Stimulated activated CD4-positive, alpha-beta T cell treated with anti-CD3 and anti-CD28 coated beads, Interleukin-1b, Interleukin-23, amount 100 ng/mL, for 4 hours (primary cell): ENCODE measurements at regions not wholly inside any gene's neighbourhood (a gene's known extent, or its start where the extent isn't known, plus 50 kb on each side); places are given as distances from the start of the nearest gene placed in this dataset.

ENCODE experiments used
- DNase-seq, 2 donors: peaks; one replicate each; pipeline ENCODE4 v3.0.0-alpha.2; 2020; ENCODE audit warnings: low read depth in 2 of 2

DNA sequence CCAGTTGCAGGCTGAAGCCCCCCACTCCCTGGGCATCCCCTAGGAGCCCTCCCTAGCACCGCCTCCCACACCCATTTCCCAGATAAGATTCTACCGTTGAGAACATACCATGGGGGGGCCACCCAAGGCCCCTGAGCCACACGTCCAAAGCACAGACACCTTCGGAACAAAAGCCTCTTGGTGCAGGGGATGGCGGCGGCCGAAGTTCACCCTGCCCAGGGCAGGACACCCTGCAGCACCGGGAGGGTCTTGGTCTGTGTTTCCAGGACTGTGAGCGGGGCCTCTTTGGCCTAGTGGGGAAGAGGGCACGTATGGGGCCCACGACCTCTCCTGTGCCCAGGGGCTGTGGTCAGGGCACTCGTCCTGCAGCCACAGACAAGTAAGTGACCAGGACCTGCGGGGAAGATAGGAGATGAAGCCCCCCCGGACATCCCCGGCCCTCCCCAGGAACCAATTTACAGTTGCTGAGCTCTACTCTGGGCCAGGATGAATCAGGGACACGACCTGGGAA is 154.3 kb upstream of the C14orf180 start:
- no peak for DNase-seq

GRCh38 chr14:104425763-104426646 is 153.6 kb upstream of the C14orf180 start:
- DNase-seq = no peak

- no peak for DNase-seq
Observed at GRCh38 chr14:104427131-104427851, 152.3 kb upstream of the C14orf180 start.

DNA sequence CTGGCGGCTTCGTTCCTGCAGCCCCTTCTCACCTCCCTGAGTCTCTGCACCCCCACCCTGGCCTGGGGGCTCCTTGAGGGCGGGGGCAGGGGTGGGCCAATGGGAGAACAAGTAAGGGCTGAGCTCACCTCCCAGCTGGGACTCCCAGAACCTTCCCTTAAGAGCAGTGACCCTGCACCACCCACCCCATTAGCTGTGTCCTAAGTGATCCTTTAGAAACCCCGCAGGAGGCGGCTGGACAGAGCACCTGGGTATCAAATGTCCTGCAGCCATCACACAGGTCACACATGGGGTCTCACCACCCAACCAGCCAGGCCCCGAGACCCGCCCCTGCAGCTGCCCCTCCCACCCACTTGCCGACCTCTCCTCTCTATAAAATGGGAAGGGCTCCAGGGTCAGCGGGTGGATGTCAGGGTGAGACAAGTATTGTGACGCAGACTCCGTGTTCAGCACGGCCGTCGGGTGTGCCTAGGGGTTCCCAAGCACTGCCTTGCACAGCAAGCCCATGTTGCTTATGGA is 151.2 kb upstream of the C14orf180 start:
- no peak for DNase-seq

GRCh38 chr14:104428860-104429259 is 150.7 kb upstream of the C14orf180 start:
- DNase-seq = no peak

DNA sequence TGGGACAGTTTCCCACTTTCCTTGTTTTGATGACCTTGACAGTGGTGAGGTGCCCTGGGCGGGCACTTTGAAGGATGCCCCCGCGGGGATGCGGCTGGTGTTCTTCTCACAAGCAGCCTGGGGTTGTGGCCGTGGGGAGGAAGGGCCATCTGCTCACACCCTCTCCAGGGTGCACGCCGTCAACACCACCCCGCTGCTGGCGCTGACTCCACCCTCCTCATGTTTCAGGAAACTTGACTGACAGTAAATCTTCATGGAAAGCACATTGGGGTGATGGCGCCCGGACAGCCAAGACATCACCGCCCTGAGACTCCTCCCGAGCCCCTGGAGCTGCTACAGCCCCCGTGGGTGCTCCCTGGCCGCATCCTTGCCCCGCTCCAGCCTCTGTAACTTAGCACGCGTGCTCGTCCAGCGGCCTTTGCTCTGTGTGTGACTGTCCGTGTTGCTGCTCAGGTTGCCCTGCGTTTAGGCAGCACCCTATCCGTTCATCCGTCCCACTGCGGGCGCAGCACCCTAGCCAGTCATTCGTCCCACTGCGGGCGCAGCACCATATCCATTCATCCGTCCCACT is 150.2 kb upstream of the C14orf180 start:
- DNase-seq = no peak

DNA sequence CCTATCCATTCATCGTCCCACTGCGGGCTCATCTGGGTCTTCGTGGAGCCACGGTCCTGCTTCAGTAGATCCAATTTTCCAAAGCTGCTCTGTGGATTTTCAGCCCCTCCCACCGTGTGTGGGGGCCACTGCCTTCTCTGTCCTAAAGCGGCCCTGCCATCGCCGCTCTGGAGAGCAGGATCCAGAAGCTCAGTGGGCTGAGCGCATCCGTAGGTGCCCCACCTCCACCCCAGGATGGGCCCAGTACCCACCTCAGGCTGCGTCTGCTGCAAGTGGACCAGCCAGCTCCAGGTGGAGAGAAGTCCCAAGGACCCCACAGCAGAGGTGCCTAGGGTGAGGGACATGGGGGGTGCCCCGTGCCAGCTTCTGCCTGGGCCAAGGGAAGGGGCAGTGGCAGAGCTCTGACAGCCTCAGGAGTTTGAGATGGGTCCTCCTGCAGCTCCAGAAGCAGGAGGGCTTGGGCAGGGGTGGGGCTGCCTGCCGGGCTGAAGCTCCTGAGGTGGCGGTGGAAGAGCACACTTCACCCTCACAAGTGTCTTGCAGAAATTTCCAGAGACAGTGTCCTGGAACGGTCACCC is 148.1 kb upstream of the C14orf180 start:
- no peak for DNase-seq

DNA sequence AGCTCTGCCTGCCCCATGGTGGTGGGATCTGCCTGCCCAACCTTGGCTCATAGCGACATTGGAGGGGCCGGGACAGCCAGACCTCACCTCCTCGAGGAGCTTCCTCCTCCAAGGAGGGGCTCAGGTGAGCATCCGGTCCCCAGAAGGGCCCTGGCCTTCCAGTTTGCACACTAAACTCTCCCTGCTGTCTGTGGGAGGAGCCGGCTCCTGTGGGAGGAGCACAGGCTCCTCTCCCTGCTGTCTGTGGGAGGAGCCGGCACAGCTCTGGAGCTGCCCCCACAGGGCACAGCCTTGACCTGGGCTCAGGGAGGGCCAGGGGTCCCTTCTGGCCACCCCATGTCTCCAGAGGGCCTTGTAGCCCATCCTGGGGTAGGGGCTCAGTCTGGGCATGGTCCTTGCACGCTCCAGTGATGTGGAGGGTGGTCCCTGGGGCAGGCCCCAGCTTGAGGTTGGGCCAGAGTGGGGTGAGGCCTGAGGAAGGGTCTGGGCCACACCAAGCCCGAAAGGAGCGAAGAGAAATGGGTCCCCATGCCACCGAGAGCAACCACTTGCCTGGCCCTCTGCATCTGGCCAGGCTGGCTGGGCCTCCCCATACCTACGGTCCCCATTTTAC is 147.5 kb upstream of the C14orf180 start:
- no peak for DNase-seq

GRCh38 chr14:104432611-104433231 is 146.8 kb upstream of the C14orf180 start:
- DNase-seq = no peak

DNA sequence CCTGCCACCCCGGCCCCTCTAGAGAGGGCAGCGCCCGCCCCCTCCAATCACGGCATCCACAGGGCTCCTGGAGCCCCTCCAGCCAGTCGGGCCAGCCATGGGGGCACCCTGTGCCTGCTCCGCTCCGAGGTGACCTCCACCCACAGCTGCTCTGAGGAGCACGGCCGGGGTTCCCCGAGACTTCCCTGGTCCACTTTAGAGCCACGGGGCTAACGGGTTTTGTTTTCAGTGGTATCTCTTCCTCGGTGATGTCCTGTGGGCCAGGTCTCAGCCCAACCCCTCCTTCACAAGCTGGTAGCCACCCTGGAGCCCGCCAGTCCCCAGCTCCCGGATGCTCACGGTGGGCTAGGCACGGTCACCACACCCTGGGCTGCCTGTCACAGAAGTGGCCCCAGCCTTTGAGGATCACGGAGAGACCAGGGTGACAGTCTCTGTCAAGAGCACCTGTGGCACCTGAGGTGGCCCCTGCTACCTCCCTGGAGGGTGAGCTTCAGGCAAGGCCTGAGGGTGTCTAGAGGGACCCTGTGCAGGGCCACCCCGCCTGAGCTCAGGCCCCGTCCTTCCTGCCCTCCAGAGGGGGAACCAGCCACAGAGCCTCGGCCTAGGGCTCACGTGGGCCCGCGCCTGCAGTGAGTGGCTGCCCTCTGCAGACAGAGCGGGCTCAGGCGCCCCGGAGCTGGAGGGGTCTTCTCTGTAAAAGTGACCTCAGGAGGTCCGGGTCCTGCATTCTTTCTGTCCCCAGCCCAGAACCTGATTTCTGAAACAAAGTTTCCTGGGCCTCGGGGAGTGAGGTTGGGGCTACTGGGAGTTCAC is 146.0 kb upstream of the C14orf180 start:
- no peak for DNase-seq

DNA sequence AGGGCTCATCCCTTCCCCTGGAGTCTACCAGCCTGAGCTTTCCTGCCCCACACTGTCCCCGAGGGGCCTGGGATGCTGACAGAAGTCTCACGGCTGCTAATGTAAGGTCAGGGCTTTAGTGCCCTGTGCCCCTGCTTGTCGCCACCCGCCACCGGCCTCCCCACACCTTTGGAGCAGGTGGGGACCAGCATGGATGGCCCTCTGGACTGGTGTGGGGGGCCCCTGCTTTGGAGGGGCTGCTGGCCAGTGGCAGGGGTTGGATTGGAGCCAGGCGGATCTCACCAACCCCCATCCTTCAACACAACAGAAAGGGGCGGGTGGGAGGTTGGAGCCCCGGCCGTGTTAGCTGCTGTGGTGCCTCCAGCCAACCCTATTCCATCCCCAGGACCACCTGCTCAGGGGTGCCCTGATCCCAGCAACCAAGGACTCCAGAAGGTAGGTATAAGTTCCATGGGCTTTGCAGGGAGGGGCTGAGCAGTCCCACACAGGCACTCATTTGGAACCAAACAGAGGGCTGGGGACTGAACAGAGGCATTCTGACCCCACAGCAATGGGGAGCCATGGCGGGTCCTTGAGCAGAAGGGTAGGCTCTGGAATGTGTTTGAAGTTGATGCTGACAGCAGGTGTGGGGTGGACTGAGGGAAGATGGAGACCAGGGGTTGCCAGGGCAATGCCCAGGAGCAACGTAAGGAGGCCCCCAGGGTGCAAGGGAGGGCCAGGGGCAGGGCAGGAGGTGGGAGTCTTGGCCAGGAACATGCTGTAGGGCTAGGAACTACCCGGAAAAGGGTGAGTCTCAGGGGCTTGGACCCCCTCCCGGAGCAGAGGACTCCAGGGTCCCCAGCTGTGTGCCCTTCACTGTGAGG is 145.1 kb upstream of the C14orf180 start:
- no peak for DNase-seq

DNA sequence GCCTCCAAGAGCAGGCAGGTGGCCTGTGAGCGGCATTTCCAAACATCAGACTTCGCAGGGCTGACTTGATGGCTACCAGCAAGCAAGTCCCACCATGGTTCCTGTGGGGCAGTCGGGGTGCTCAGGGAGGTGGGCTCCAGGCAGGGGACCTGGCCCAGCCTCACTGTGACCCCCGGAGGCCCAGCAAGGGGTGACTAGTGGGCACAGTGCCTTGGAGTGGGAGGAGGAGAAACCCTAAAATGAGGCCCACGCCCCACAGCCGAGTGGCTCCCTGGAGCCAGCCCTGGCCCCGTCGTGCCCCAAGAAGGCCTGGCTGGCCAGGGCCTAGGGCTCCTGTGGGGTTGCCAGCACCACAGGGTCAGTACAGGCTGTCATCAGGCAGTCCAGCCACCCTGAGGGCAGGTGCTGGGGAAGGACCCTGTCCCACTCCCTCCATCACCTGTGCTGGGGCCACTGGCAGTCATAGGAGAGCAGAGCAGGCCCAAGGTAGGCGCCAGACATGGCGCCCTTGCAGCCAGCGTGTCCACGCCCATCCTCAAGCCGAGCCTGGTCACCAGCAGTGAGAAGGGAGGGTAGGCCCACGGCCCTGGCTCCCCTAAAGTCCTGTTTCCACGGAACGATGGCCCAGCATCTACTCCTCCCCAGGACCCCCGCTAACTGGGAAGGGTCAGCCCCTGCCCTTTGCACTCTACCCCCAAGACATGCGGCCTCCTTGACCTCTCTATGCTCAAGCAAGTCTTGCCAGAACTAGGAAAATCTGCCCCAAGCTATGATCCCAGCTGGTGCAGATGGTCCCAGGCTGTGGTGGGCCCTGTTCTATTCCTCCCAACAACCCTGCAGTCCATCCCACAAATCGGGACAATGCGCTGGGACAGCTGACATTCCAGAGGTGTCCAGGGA is 144.2 kb upstream of the C14orf180 start:
- no peak for DNase-seq

- DNase-seq = no peak
Observed at GRCh38 chr14:104436047-104436591, 143.4 kb upstream of the C14orf180 start.

GRCh38 chr14:104436741-104437701 is 142.5 kb upstream of the C14orf180 start:
- no peak for DNase-seq

GRCh38 chr14:104437703-104438102 is 141.9 kb upstream of the C14orf180 start:
- no peak for DNase-seq

DNA sequence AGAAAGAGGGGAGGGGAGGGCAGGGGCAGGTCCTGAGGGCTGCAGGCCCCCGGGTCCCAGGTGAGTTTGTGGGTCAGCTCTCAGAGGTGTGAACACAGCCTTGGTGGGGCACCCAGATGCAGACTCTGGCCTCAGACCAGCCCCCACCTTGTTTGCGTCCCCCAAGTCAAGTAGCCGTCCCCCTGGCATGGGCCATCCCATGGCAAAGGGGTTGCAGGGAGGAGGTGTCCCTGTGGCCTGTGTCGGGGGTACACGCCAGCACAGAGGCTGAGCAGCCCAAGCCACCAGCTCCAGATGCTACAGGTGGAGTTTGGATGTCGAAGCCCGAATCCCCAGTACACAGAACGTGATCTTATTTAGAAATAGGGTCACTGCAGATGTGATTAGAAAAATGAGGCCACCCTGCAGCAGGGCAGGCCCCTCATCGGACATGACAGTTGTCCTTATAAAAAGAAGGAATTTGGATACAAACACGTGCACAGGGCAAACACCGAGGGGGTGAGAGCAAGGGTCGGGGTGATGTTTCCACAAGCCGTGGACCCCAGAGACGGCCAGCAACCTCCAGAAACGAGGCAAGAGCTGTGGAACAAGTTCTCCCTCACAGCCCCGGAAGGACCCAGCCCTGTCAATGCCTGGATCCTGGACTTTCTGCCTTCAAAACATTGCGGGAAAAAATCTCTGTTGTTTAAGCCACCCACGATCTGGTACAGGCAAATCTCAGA is 141.2 kb upstream of the C14orf180 start:
- DNase-seq = no peak
